ENCODE measurements at regions not wholly inside any gene's neighbourhood (a gene's known extent, or its start where the extent isn't known, plus 50 kb on each side); places are given as distances from the start of the nearest gene placed in this dataset.
"Not testable (repeated sequence)": the region's sequence is repeated elsewhere in the genome, so short reads cannot be mapped to it uniquely, and the experiment has no call there.

DNA sequence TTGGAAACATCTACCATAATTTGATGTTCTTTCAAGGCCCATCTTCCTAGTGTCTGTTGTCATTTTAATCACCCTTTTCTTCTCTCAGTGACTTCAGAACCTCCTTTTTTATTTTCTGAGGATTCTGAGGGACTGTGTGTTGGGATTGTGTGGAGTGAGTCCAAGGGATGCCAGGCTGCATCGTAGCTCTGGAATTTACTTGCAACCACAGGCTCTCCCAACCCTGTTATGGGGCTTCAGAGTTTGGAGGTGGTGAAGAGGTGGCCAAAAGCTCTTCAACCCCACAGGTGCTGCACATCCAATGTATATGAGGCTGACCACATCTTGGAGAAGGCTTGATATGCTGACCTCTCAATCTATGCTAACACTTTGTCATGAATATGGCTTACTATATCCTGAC, 79.5 kb upstream of the GPR141 start:
- Histone ChIP-seq H3K27me3 (replicated peaks; ENCODE audit: insufficient read depth, low read depth, low read length, poor library complexity) (no peaks in the 10 kb centered on the region), H3K36me3 (ENCODE audit: insufficient read depth, low read length, poor library complexity, severe bottlenecking) (no peaks in the 10 kb centered on the region), H3K9me3 (ENCODE audit: low read depth, low read length, poor library complexity, severe bottlenecking) (peaks cover 4% of the 10 kb centered on the region), H3K27ac (ENCODE audit: low read depth, low read length, poor library complexity, severe bottlenecking) (no peak overlapping the region), H3K4me1 (ENCODE audit: insufficient read depth, low read length, poor library complexity, severe bottlenecking) (no peaks in the 10 kb centered on the region), H3K4me3 (ENCODE audit: low read depth, low read length, poor library complexity, severe bottlenecking) (no peak overlapping the region)
- ChIA-PET POLR2A (ENCODE audit: low non-redundant PET) (no interaction called here), CTCF (no interaction called here)
- intact Hi-C loops (cut with micrococcal nuclease; ENCODE audit: unreplicated experiment): no loop called here
- DNase-seq (ENCODE audit: low spot score): no peak
- no TSS peak for BruUV-seq (replicated peaks)
- no peak for TF ChIP-seq EZH2 (IDR thresholded peaks at IDR 0.05; ENCODE audit: borderline replicate concordance, low read depth, low read length, poor library complexity, severe bottlenecking)
- no peak for TF ChIP-seq CTCF (conservative IDR thresholded peaks at IDR 0.05; ENCODE audit: low read depth, low read length)

- H3K36me3 ChIP-seq (ENCODE audit: insufficient read depth, low read length, poor library complexity, severe bottlenecking); BruUV-seq (replicated peaks); H3K27ac ChIP-seq (ENCODE audit: low read depth, low read length, poor library complexity, severe bottlenecking); intact Hi-C loops (cut with micrococcal nuclease; ENCODE audit: unreplicated experiment); POLR2A ChIA-PET (ENCODE audit: low non-redundant PET); H3K9me3 ChIP-seq (ENCODE audit: low read depth, low read length, poor library complexity, severe bottlenecking); H3K4me3 ChIP-seq (ENCODE audit: low read depth, low read length, poor library complexity, severe bottlenecking); CTCF ChIA-PET; H3K4me1 ChIP-seq (ENCODE audit: insufficient read depth, low read length, poor library complexity, severe bottlenecking); H3K27me3 ChIP-seq (replicated peaks; ENCODE audit: insufficient read depth, low read depth, low read length, poor library complexity); DNase-seq (ENCODE audit: low spot score): not testable (repeated sequence)
Measured at GRCh38 chr7:37617406-37617805, 66.2 kb upstream of the GPR141 start.

GRCh38 chr7:37633048-37633447, 50.5 kb upstream of the GPR141 start:
- CTCF ChIA-PET: no interaction called here

More at GRCh38 chr7:37633048-37633447, 50.5 kb upstream of the GPR141 start:
- H3K27me3 ChIP-seq (replicated peaks; ENCODE audit: insufficient read depth, low read depth, low read length, poor library complexity): no peaks in the 10 kb centered on the region
- intact Hi-C loops (cut with micrococcal nuclease; ENCODE audit: unreplicated experiment): no loop called here
- H3K9me3 ChIP-seq (ENCODE audit: low read depth, low read length, poor library complexity, severe bottlenecking): no peaks in the 10 kb centered on the region
- H3K4me3 ChIP-seq (ENCODE audit: low read depth, low read length, poor library complexity, severe bottlenecking): no peak overlapping the region
- H3K27ac ChIP-seq (ENCODE audit: low read depth, low read length, poor library complexity, severe bottlenecking): no peak overlapping the region
- TF ChIP-seq CTCF (conservative IDR thresholded peaks at IDR 0.05; ENCODE audit: low read depth, low read length): no peak
- TF ChIP-seq EZH2 (IDR thresholded peaks at IDR 0.05; ENCODE audit: borderline replicate concordance, low read depth, low read length, poor library complexity, severe bottlenecking): no peak
- DNase-seq (ENCODE audit: low spot score): no peak
- POLR2A ChIA-PET (ENCODE audit: low non-redundant PET): no interaction called here
- no TSS peak for BruUV-seq (replicated peaks)
- no peaks in the 10 kb centered on the region for H3K4me1 ChIP-seq (ENCODE audit: insufficient read depth, low read length, poor library complexity, severe bottlenecking)
- H3K36me3 ChIP-seq (ENCODE audit: insufficient read depth, low read length, poor library complexity, severe bottlenecking): no peaks in the 10 kb centered on the region
